HG02759 (cell line): ENCODE measurements at regions not wholly inside any gene's neighbourhood (a gene's known extent, or its start where the extent isn't known, plus 50 kb on each side); places are given as distances from the start of the nearest gene placed in this dataset.
"Not testable (repeated sequence)": the region's sequence is repeated elsewhere in the genome, so short reads cannot be mapped to it uniquely, and the experiment has no call there.

Experiments
- ATAC-seq: cut with Tn5 transposase; IDR thresholded peaks from one replicate; pipeline ENCODE4 v1.9.1; 2021; ENCODE audit warnings: mild to moderate bottlenecking, moderate library complexity; ENCODE audit not compliant: unreplicated experiment

GRCh38 chr12:4193821-4194220 is 79.7 kb upstream of the CCND2 start:
- no peak for ATAC-seq

- ATAC-seq: peak; percentile 57
Measured at GRCh38 chr12:4191642-4192041, 81.9 kb upstream of the CCND2 start.

- ATAC-seq: no peak
Measured at GRCh38 chr12:4191149-4191548, 82.4 kb upstream of the CCND2 start.

- ATAC-seq: no peak
Measured at GRCh38 chr12:4190366-4191063, 83.0 kb upstream of the CCND2 start.

- ATAC-seq: no peak
Measured at GRCh38 chr12:4189721-4190120, 83.8 kb upstream of the CCND2 start.

GRCh38 chr12:4187916-4188315 is 85.6 kb upstream of the CCND2 start:
- ATAC-seq: no peak

GRCh38 chr12:4187315-4187714 is 86.2 kb upstream of the CCND2 start:
- not testable (repeated sequence) for ATAC-seq

- ATAC-seq: no peak
Measured at GRCh38 chr12:4178424-4179170, 95.0 kb upstream of the CCND2 start.

GRCh38 chr12:4177262-4177661 is 96.3 kb upstream of the CCND2 start:
- ATAC-seq: no peak

- ATAC-seq: no peak
Measured at GRCh38 chr12:4176168-4176567, 97.4 kb upstream of the CCND2 start.

GRCh38 chr12:4174417-4174816 is 99.1 kb upstream of the CCND2 start:
- no peak for ATAC-seq

- no peak for ATAC-seq
Measured at GRCh38 chr12:4172999-4173398, 100.6 kb upstream of the CCND2 start.

- ATAC-seq: no peak
Measured at GRCh38 chr12:4171742-4172141, 101.8 kb upstream of the CCND2 start.

GRCh38 chr12:4169959-4170358 is 103.6 kb upstream of the CCND2 start:
- no peak for ATAC-seq

GRCh38 chr12:4169531-4169930 is 104.0 kb upstream of the CCND2 start:
- no peak for ATAC-seq

GRCh38 chr12:4168036-4168435 is 105.5 kb upstream of the CCND2 start:
- no peak for ATAC-seq

- ATAC-seq: peak; percentile 64
Measured at GRCh38 chr12:4164559-4165558, 108.7 kb upstream of the CCND2 start.

GRCh38 chr12:4164188-4164558 is 109.4 kb upstream of the CCND2 start:
- no peak for ATAC-seq

- no peak for ATAC-seq
Measured at GRCh38 chr12:4161718-4162117, 111.8 kb upstream of the CCND2 start.

GRCh38 chr12:4160314-4161040 is 113.1 kb upstream of the CCND2 start:
- no peak for ATAC-seq

GRCh38 chr12:4159851-4160250 is 113.7 kb upstream of the CCND2 start:
- ATAC-seq: no peak
